ENCODE measurements at regions not wholly inside any gene's neighbourhood (a gene's known extent, or its start where the extent isn't known, plus 50 kb on each side); places are given as distances from the start of the nearest gene placed in this dataset.

GRCh38 chr17:73924114-73924908, 279.2 kb upstream of the RPL38 start:
- DNase-seq (ENCODE audit: low spot score) (no peak), ATAC-seq (ENCODE audit: low FRiP score) (no peak)
- TF ChIP-seq, protein P1, sequence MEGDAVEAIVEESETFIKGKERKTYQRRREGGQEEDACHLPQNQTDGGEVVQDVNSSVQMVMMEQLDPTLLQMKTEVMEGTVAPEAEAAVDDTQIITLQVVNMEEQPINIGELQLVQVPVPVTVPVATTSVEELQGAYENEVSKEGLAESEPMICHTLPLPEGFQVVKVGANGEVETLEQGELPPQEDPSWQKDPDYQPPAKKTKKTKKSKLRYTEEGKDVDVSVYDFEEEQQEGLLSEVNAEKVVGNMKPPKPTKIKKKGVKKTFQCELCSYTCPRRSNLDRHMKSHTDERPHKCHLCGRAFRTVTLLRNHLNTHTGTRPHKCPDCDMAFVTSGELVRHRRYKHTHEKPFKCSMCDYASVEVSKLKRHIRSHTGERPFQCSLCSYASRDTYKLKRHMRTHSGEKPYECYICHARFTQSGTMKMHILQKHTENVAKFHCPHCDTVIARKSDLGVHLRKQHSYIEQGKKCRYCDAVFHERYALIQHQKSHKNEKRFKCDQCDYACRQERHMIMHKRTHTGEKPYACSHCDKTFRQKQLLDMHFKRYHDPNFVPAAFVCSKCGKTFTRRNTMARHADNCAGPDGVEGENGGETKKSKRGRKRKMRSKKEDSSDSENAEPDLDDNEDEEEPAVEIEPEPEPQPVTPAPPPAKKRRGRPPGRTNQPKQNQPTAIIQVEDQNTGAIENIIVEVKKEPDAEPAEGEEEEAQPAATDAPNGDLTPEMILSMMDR (IDR thresholded peaks at IDR 0.05): no peak

GRCh38 chr17:73924909-73925186, 278.6 kb upstream of the RPL38 start:
- TF ChIP-seq, protein P1 (IDR thresholded peaks at IDR 0.05): no peak
- ATAC-seq (ENCODE audit: low FRiP score) (no peak), DNase-seq (ENCODE audit: low spot score) (no peak)

DNA sequence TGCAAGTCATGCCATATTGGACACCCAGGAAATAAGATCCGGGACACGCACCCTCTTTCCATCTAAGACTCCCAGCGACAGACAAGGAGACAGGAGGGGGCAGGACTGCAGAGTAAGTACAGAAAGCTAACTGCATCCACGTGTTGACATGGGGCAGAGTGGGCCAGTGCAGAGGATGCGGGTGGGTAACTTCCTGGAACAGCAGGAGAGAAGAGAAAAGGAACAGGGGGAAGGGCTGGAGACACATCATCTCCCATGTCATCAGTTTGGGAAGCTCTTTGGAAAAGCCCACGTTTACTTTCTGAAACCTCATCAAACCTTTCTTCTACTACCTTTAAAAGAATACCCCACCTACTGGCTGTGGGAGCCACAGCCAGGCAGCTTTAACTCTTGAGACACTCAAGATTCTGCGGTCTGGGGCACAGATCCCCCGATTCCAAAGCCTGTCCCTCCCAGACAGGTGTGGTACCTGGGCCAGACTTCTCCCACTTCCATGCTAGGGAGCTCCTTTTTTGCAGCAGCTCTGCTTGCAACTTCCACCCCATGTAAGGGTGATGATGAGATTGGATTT, 273.5 kb upstream of the RPL38 start:
- DNase-seq (ENCODE audit: low spot score): no peak
- no peak for ATAC-seq (ENCODE audit: low FRiP score)
- TF ChIP-seq, protein P1 (IDR thresholded peaks at IDR 0.05): no peak

DNA sequence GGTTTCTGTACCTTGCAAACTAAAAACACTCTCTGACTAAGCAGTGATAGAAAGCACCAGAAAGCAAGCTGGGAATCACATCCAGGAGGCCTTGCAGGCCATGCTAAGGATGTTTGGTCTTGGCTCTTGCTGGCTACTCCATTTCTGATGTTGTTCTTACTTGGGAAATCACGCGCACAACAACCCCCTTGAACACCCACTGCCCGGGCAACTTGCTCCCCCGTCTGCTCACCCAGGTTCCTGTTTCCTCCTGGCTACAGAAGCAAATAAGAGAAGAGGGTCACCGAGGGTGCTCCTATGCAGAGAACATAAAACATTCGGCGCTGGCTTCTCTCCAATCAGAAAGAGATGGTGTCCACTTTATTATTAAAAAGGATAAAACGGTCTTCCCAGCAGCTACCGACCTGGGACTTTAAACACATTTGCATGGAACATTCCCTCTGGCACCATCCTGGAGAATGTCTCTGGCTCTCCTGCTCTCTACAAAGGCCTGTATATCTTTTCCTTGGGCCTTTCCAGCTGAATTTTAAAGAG, 271.2 kb upstream of the RPL38 start:
- TF ChIP-seq, protein P1 (IDR thresholded peaks at IDR 0.05): no peak
- no peak for ATAC-seq (ENCODE audit: low FRiP score)

GRCh38 chr17:73933164-73933766, 270.2 kb upstream of the RPL38 start:
- ATAC-seq (ENCODE audit: low FRiP score) (no peak), DNase-seq (ENCODE audit: low spot score) (no peak)
- TF ChIP-seq, protein P1 (IDR thresholded peaks at IDR 0.05): no peak

More for the DNA sequence above, 271.2 kb upstream of the RPL38 start:
- no peak for DNase-seq (ENCODE audit: low spot score)

DNA sequence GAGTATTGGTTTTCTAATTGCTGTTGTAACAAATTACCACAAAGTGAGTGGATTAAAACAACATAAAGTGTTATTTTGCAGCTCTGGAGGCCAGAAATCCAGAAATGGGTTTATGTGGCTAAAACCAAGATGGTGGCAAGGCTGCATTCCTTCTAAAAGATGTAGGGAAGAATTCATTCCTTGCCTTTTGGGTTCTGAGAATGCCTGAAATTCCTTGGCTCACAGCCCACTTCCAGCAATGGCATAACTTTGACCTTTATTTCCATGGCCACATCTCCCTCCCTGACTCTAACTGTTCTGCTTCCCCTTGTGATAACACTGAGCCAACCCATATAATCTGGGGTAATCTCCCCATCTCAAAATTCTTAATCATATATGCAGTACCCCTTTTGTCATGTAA, 269.6 kb upstream of the RPL38 start:
- ATAC-seq (ENCODE audit: low FRiP score) (no peak), DNase-seq (ENCODE audit: low spot score) (no peak)
- TF ChIP-seq, protein P1 (IDR thresholded peaks at IDR 0.05): no peak

Data from omental fat pad (tissue), 3 donors.